ENCODE measurements at regions not wholly inside any gene's neighbourhood (a gene's known extent, or its start where the extent isn't known, plus 50 kb on each side); places are given as distances from the start of the nearest gene placed in this dataset.

DNA sequence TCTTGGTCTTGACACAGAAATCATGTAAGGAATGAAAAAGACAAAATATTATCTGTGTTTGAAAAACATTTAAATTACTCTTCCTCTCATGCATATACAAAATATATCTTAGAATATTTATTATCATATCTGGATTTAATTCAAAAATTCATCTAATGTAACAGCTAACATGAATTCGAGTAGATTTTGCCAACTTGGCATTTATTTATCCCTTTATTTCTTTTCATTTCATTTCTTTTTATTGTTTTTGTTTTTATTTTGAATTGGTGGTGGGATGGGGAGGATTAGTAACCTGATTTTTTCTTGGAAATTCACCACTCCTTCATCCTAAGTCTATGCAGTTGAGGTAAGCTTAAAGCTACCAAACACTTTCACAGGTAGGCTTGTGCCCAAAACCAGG, 508.7 kb downstream of the EPHA7 start:
- H3K36me3 Mint-ChIP-seq (ENCODE audit: insufficient read depth in 1 of 3, low read depth in 3 of 3): no peaks in the 10 kb centered on the region
- Histone ChIP-seq H3T11ph (ENCODE audit: low read length) (no peak overlapping the region), H3K9ac (ENCODE audit: extremely low read depth, insufficient read length, low read length) (no peak overlapping the region), H3K27ac (ENCODE audit: insufficient read length, low read depth, low read length) (no peak overlapping the region), H3K4me2 (ENCODE audit: insufficient read depth, insufficient read length, low read length) (no peak overlapping the region), H3K79me1 (ENCODE audit: insufficient read depth, low read depth, low read length, poor library complexity, severe bottlenecking) (no peaks in the 10 kb centered on the region), H3K23me2 (ENCODE audit: insufficient read length, low read depth, low read length, poor library complexity, severe bottlenecking) (no peaks in the 10 kb centered on the region), H3K56ac (ENCODE audit: insufficient read length, low read depth, low read length) (no peak overlapping the region), H2BK120ac (ENCODE audit: low read depth, low read length, poor library complexity, severe bottlenecking) (no peak overlapping the region), H3K79me2 (ENCODE audit: insufficient read depth, low read length) (no peaks in the 10 kb centered on the region), H2BK12ac (ENCODE audit: insufficient read length, low read depth, low read length) (no peak overlapping the region), H4K20me1 (ENCODE audit: control insufficient read depth, insufficient read depth, insufficient read length) (no peaks in the 10 kb centered on the region), H3K23ac (ENCODE audit: insufficient read length, low read depth, low read length) (no peak overlapping the region), H4K8ac (replicated peaks; ENCODE audit: insufficient read length, low read depth, low read length) (no peak overlapping the region), H3K14ac (ENCODE audit: insufficient read depth, low read length) (no peak overlapping the region), H4K5ac (ENCODE audit: insufficient read length, low read depth, low read length) (no peak overlapping the region), H3K4ac (ENCODE audit: low read depth, low read length) (no peak overlapping the region), H2AFZ (ENCODE audit: low read length) (no peak overlapping the region), H3K18ac (ENCODE audit: insufficient read length, low read depth, low read length) (no peak overlapping the region), H2BK20ac (ENCODE audit: low read depth, low read length, poor library complexity, severe bottlenecking) (no peak overlapping the region), H3K27me3 (ENCODE audit: insufficient read depth, low read length) (no peaks in the 10 kb centered on the region), H4K91ac (ENCODE audit: insufficient read length, low read depth, low read length) (no peak overlapping the region), H3K4me1 (ENCODE audit: insufficient read depth, low read length) (no peaks in the 10 kb centered on the region), H2AK5ac (ENCODE audit: insufficient read length, low read length) (no peak overlapping the region), H2BK5ac (ENCODE audit: insufficient read length, low read length) (no peak overlapping the region), H3K9me3 (ENCODE audit: control insufficient read depth, low read depth, low read length) (no peaks in the 10 kb centered on the region), H2BK15ac (ENCODE audit: low read depth, low read length) (no peak overlapping the region)
- no peak for DNase-seq
- no peak overlapping the region for H3K27ac Mint-ChIP-seq
- H3K4me1 Mint-ChIP-seq: peaks cover 3 to 8% of the 10 kb centered on the region in 2 experiments
- H3K4me3 Mint-ChIP-seq: no peak overlapping the region
- whole genome bisulfite sequencing (ENCODE audit: extremely low coverage, insufficient read length, low lambda C conversion rate): no CpG with 5 or more reads among the region's 1 CpG
- no peaks in the 10 kb centered on the region for H3K27me3 Mint-ChIP-seq (ENCODE audit: low read depth)
- no peaks in the 10 kb centered on the region for H3K9me3 Mint-ChIP-seq
- TF ChIP-seq, protein P1, sequence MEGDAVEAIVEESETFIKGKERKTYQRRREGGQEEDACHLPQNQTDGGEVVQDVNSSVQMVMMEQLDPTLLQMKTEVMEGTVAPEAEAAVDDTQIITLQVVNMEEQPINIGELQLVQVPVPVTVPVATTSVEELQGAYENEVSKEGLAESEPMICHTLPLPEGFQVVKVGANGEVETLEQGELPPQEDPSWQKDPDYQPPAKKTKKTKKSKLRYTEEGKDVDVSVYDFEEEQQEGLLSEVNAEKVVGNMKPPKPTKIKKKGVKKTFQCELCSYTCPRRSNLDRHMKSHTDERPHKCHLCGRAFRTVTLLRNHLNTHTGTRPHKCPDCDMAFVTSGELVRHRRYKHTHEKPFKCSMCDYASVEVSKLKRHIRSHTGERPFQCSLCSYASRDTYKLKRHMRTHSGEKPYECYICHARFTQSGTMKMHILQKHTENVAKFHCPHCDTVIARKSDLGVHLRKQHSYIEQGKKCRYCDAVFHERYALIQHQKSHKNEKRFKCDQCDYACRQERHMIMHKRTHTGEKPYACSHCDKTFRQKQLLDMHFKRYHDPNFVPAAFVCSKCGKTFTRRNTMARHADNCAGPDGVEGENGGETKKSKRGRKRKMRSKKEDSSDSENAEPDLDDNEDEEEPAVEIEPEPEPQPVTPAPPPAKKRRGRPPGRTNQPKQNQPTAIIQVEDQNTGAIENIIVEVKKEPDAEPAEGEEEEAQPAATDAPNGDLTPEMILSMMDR (conservative IDR thresholded peaks at IDR 0.05): no peak

Measured in H9 (cell line).